B cell (primary cell): ENCODE measurements at regions not wholly inside any gene's neighbourhood (a gene's known extent, or its start where the extent isn't known, plus 50 kb on each side); places are given as distances from the start of the nearest gene placed in this dataset.

Source experiments
- ATAC-seq: fragments of 200-7000 bp; cut with Tn5 transposase; one replicate; pipeline ENCODE4 v1.10.0; 2021; ENCODE audit warnings: low read depth, mild to moderate bottlenecking, moderate number of reproducible peaks, moderate library complexity
- CTCF ChIA-PET: fragments of 350-600 bp; sonication (Branson Sonifier 250); formaldehyde crosslinking; loops from one replicate; lab custom pipeline; 2021; ENCODE audit warnings: antibody characterized with exemption, inconsistent platforms; lab: Charles Lee
- POLR2A ChIA-PET: fragments of 350-600 bp; sonication (Branson Sonifier 250); formaldehyde crosslinking; loops from one replicate; lab custom pipeline; 2021; ENCODE audit warnings: antibody characterized with exemption; lab: Charles Lee
- DNase-seq: peaks from one replicate; pipeline ENCODE4 v3.0.0; 2013
- H2AFZ ChIP-seq: 2 replicates; pipeline ENCODE4 v1.6.1; 2012; ENCODE audit warnings: mild to moderate bottlenecking, low read depth, low read length; ENCODE audit not compliant: insufficient read depth, poor library complexity, severe bottlenecking
- H3K27ac ChIP-seq, 2 donors: 1 replicate in 1 of 2; 2 replicates in 1 of 2; pipeline ENCODE4 v1.5.1; 2012 to 2013; ENCODE audit warnings: low read length in 2 of 2, mild to moderate bottlenecking in 2 of 2, moderate library complexity in 1 of 2
- H3K27me3 ChIP-seq, 4 experiments: fragments of 200-600 bp in 1 of 4; sonication (generic) in 1 of 4; replicated peaks in 1 of 4; 1 replicate in 2 of 4; 2 replicates in 2 of 4; pipeline versions ENCODE4 v1.6.1 to v1.7.0; 2013 to 2016; ENCODE audit warnings: low read length in 3 of 4, mild to moderate bottlenecking in 2 of 4, mixed read lengths in 1 of 4, moderate library complexity in 1 of 4; ENCODE audit not compliant: insufficient read depth in 4 of 4, control insufficient read depth in 3 of 4; ENCODE audit errors: control extremely low read depth in 1 of 4
- H3K36me3 ChIP-seq, 2 experiments: replicated peaks in 1 of 2; 1 replicate in 1 of 2; 2 replicates in 1 of 2; pipeline versions ENCODE4 v1.6.1 to v1.7.1; 2013; ENCODE audit warnings: low read length in 1 of 2; ENCODE audit not compliant: insufficient read depth in 2 of 2, control insufficient read depth in 1 of 2; ENCODE audit errors: control extremely low read depth in 1 of 2, extremely low read depth in 1 of 2
- H3K4me1 ChIP-seq, 2 donors: fragments of 200-600 bp in 1 of 2; sonication (generic) in 1 of 2; 1 replicate in 1 of 2; 2 replicates in 1 of 2; pipeline versions ENCODE4 v1.5.1 to v1.6.1; 2013 to 2017; ENCODE audit warnings: low read length in 2 of 2; ENCODE audit not compliant: control insufficient read depth in 2 of 2, insufficient read depth in 2 of 2
- H3K4me2 ChIP-seq: replicated peaks from 2 replicates; pipeline ENCODE3; 2012; ENCODE audit warnings: mild to moderate bottlenecking, low read depth, low read length; ENCODE audit not compliant: poor library complexity, severe bottlenecking
- H3K4me3 ChIP-seq, 5 experiments: fragments of 200-600 bp in 1 of 5; sonication (generic) in 1 of 5; 1 replicate in 3 of 5; 2 replicates in 2 of 5; pipeline versions ENCODE4 v1.5.1 to v1.7.0; 2011 to 2016; ENCODE audit warnings: low read length in 4 of 5, mild to moderate bottlenecking in 4 of 5, low read depth in 2 of 5, control low read depth in 1 of 5, moderate library complexity in 1 of 5; ENCODE audit not compliant: insufficient read depth in 1 of 5; ENCODE audit errors: control extremely low read depth in 1 of 5, extremely low read depth in 1 of 5
- H3K79me2 ChIP-seq: fragments of 200-600 bp; sonication (generic); one replicate; pipeline ENCODE4 v1.6.0; 2016; ENCODE audit warnings: low read length; ENCODE audit not compliant: control insufficient read depth, insufficient read depth
- H3K9ac ChIP-seq: fragments of 200-600 bp; sonication (generic); 2 replicates; pipeline ENCODE4 v1.6.1; 2017; ENCODE audit warnings: mild to moderate bottlenecking, low read length, moderate library complexity
- H3K9me3 ChIP-seq, 3 donors: one replicate each; pipeline versions ENCODE4 v1.6.1 to v1.7.1; 2013; ENCODE audit warnings: low read length in 2 of 3; ENCODE audit not compliant: control insufficient read depth in 2 of 3, insufficient read depth in 1 of 3; ENCODE audit errors: control extremely low read depth in 1 of 3
- H4K20me1 ChIP-seq: 2 replicates; pipeline ENCODE4 v1.6.0; 2012; ENCODE audit warnings: mild to moderate bottlenecking, low read length; ENCODE audit not compliant: insufficient read depth, control insufficient read depth, poor library complexity, severe bottlenecking
- H3K27ac Mint-ChIP-seq: one replicate; pipeline ENCODE4 v1.8.0; 2021; ENCODE audit warnings: mixed read lengths
- H3K27me3 Mint-ChIP-seq: one replicate; pipeline ENCODE4 v1.8.0; 2021; ENCODE audit warnings: mixed read lengths
- H3K4me1 Mint-ChIP-seq: one replicate; pipeline ENCODE4 v1.8.0; 2021; ENCODE audit warnings: mixed read lengths
- H3K4me3 Mint-ChIP-seq: one replicate; pipeline ENCODE4 v1.8.0; 2021; ENCODE audit warnings: mixed read lengths
- H3K9me3 Mint-ChIP-seq: one replicate; pipeline ENCODE4 v1.8.0; 2022; ENCODE audit warnings: mixed read lengths; ENCODE audit not compliant: insufficient read depth
- CTCF ChIP-seq: fragments of 200-600 bp; IDR thresholded peaks from one replicate; pipeline ENCODE4 v1.8.0; 2022; ENCODE audit warnings: antibody characterized with exemption, mild to moderate bottlenecking
- EZH2 ChIP-seq: IDR thresholded peaks from 2 replicates; pipeline ENCODE4 v1.6.1; 2012; ENCODE audit warnings: borderline replicate concordance, low read depth, mild to moderate bottlenecking, moderate library complexity, low read length; ENCODE audit not compliant: insufficient read depth, poor library complexity, severe bottlenecking
- WGBS: methylation state at CpG from one replicate; pipeline ENCODE4 v1.1.5; 2013; ENCODE audit warnings: missing lambda C conversion rate; ENCODE audit not compliant: insufficient coverage; 5-methylcytosine and 5-hydroxymethylcytosine counted together
- intact Hi-C: fragments of 100-400 bp; cut with micrococcal nuclease; formaldehyde crosslinking; loops from one replicate; pipeline ENCODE4 v1.10.0; 2022

GRCh38 chr18:40642692-40643229, 1312.3 kb upstream of the PIK3C3 start:
- no peaks in the 10 kb centered on the region for H4K20me1 ChIP-seq
- no peaks in the 10 kb centered on the region for H3K79me2 ChIP-seq
- no peak overlapping the region for H2AFZ ChIP-seq
- POLR2A ChIA-PET: no interaction called here
- H3K4me2 ChIP-seq: no peak overlapping the region
- DNase-seq: no peak
- no peak overlapping the region for H3K27ac Mint-ChIP-seq
- H3K36me3 ChIP-seq: no peaks in the 10 kb centered on the region
- H3K27me3 ChIP-seq: no peaks in the 10 kb centered on the region
- CTCF ChIA-PET: no interaction called here
- no peak overlapping the region for H3K4me3 Mint-ChIP-seq
- no peak for TF ChIP-seq CTCF
- no peak for TF ChIP-seq EZH2
- H3K9ac ChIP-seq: no peak overlapping the region
- ATAC-seq: no peak
- 86% methylated on average over 1 of the region's 4 CpGs for WGBS
- H3K9me3 Mint-ChIP-seq: peaks cover 2% of the 10 kb centered on the region
- no peaks in the 10 kb centered on the region for H3K4me1 ChIP-seq
- no peaks in the 10 kb centered on the region for H3K4me1 Mint-ChIP-seq
- H3K27me3 Mint-ChIP-seq: no peaks in the 10 kb centered on the region
- no peaks in the 10 kb centered on the region for H3K9me3 ChIP-seq
- H3K4me3 ChIP-seq: no peak overlapping the region
- no peak overlapping the region for H3K27ac ChIP-seq
- intact Hi-C loops: no loop called here

- Histone ChIP-seq H3K27ac (no peak overlapping the region), H3K9me3 (peaks cover 0 to 1% (median 0%) of the 10 kb centered on the region in 3 donors), H3K4me2 (no peak overlapping the region), H3K79me2 (no peaks in the 10 kb centered on the region), H4K20me1 (no peaks in the 10 kb centered on the region), H3K36me3 (no peaks in the 10 kb centered on the region), H3K4me3 (no peak overlapping the region), H3K27me3 (no peaks in the 10 kb centered on the region), H2AFZ (no peak overlapping the region), H3K9ac (no peak overlapping the region), H3K4me1 (no peaks in the 10 kb centered on the region)
- WGBS: no CpG with 5 or more reads among the region's 3 CpGs
- no peak overlapping the region for H3K27ac Mint-ChIP-seq
- intact Hi-C loops: no loop called here
- no peak for DNase-seq
- POLR2A ChIA-PET: no interaction called here
- no peaks in the 10 kb centered on the region for H3K9me3 Mint-ChIP-seq
- no peaks in the 10 kb centered on the region for H3K27me3 Mint-ChIP-seq
- ATAC-seq: no peak
- H3K4me3 Mint-ChIP-seq: no peak overlapping the region
- TF ChIP-seq CTCF (no peak), EZH2 (no peak)
- CTCF ChIA-PET: no interaction called here
- no peaks in the 10 kb centered on the region for H3K4me1 Mint-ChIP-seq
These were observed 1323.7 kb upstream of the PIK3C3 start for GRCh38 chr18:40631319-40631718.
